Stimulated activated naive CD4-positive, alpha-beta T cell (primary cell): ENCODE measurements at regions not wholly inside any gene's neighbourhood (a gene's known extent, or its start where the extent isn't known, plus 50 kb on each side); places are given as distances from the start of the nearest gene placed in this dataset.

Source experiments
- DNase-seq, 6 experiments: peaks; one replicate each; lab custom pipeline; 2025; lab: John Stamatoyannopoulos, UW

DNA sequence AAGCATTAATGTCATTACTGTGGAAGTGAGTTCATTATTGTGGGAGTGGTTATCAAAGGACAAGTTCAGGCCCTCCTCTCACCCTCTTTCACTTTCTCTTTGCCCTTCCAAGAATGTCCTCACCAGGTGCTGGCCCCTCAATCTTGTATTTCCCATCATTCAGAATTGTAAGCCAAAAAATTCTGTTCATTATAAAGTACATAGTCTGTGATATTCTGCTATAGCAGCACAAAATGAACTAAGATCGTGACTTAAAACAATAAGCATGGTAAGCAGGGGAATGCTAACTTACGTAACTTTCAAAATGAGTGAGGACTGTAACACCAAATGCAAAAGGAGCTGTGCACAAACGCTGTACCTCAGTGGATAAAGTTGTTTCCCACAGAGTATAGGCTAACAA is 515.7 kb upstream of the BTBD3 start:
- no peak for DNase-seq

DNA sequence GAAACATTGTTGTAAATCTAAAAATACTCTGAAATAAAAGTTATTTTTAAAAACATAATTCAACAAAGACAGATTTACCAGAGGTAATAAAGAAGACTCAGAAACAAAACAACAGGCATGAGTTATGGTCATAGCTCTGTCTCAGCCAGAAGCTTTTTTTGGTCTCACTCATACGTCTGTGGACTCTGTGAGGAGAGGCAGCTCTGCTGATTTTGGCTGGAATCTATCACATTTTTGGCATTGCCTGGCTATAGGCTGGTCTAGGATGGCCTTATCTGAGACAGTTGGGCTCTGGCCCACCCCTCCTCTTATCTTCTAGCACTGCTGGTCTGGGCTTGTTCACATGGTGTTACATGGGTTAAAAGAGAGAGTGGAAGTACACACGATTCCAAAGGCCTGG is 514.0 kb upstream of the BTBD3 start:
- DNase-seq = no peak

DNA sequence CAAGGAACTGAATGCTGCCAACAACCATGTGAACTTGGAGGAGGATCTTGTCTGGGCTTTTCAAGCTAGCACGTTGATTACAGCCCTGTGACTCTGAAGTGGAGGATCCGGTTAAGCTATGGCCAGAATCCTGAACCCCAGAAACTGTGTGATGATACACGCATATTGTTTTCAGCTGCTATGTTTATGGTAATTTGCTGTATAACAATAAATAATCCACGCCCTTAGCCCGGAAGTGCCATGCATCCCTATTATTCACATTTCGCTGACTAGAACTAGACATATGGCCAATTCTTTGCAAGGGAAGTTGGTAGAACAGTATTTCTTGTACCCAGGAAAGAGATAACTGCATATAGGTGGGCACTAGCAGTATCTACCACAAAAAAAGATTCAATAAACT is 510.8 kb upstream of the BTBD3 start:
- no peak for DNase-seq

DNA sequence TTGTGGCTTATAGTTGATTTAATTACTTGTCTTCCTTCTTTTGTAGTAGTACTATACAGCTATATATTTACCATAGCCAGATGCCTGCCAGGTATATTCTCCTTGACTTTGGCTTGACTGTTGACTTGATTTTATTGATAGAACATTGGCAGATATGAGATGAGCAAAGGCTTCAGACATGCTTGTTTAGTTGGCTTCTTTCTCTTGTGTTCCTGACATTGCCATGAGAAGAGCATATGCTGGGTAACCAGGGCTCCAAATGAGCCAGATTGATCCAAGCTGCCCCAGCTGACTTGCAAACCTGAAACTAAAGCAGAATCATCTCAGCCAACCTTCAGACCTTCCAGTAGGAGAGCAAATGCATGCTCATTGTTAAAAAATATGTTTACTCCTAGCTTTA is 508.1 kb upstream of the BTBD3 start:
- no peak for DNase-seq

DNA sequence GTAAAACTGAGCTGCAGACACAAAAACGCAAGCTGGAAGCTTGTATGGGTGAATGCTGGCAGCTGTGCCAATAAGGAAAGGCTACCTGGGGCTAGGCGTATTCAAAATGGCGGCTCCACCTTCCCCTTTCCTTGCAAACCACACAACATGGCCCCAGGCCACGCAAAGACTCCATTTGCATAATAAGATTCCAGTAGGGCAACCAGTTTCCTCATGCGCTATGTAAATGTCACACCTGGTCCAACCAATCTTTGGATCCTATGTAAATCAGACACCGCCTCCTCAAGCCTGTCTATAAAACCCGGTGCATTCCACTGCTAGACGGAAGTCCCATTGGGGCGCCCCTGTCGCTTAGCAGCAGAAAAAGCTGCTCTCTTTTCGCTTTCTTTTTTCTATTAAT is 505.9 kb upstream of the BTBD3 start:
- DNase-seq = no peak

DNA sequence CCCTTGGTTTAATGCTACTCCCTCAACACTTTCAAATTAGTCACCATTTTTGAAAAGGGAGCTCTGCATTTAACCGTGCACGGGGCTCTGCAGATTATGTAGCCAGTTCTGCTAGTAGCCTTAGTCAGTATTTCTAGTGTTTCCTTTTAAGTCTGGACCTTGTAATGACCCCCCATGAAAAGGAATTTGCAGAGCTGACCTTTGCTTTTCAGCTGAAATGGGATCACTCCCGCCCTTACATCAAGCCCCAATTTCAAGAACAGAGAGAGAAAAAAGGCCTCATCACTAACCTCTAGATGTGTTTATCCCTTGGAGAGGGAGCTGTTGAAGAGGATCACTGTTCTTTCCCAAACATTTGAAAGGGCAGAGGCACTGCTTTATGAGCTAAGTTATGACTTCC is 490.7 kb upstream of the BTBD3 start:
- DNase-seq = no peak

DNA sequence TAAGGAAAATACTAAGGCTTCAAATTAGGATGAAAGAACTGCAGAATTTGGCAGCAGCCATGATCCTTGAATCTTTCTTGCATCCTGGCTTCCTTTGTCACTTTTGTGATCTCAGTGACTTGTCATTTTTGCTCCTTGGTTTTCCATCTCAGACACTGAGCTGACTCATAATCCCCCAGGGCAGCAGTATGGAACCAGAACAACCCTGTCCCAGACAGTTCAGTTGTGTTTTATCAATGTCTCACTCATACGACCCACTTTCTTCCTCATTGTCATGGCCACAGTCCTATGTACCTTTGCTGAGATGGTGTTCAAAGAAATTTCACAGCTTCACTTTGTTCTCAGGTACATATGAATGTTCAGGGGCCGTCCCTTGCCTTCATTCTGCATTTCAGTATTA is 488.5 kb upstream of the BTBD3 start:
- no peak for DNase-seq

DNA sequence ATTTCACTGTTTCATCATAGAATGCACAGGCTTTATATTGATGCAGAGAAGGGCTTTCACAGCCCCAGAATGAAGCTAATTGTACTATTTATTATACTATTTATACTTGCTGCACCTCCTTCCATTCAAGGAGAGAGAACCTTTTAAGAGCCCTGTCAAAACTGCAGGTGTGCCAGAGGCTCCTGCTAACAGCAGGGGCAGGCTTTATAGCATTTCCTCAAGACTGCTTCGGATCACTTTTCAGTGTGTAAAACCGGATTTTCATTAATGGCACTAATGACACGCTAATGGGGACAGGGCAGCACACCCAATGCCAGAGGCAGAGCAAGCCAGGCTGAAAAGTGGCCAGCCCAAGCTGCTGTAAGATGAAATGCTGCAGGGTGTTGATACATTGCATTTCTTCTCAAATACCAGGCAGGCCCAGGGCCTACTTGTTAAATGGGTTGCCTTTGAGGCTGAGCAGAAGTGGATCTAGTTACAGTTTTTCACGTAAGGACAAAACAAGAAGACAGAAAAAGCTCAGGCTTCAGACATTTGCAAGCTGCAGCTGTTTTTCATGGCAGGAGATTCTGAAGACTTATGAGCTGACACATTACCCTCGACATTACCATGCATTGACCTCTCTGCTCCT is 487.7 kb upstream of the BTBD3 start:
- no peak for DNase-seq

DNA sequence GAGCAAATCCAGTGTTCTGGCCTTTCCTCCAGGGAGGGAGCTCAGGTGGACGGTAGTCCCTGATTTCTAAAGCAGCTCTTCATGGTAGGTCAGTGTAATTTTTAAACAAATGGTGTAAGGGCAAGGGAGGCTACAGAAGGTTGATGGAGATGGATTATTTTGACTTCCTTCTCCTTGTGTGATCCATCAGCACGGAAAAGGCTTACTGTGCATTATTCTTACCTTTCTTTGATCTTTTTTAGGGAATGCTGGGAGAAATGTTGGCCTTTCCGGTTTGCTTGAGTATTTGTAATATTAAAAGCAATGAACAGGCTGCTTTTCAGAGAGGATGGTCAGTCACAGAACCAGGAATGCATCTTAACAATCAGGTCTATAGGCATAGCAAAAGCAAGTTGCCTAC is 487.0 kb upstream of the BTBD3 start:
- DNase-seq = no peak

DNA sequence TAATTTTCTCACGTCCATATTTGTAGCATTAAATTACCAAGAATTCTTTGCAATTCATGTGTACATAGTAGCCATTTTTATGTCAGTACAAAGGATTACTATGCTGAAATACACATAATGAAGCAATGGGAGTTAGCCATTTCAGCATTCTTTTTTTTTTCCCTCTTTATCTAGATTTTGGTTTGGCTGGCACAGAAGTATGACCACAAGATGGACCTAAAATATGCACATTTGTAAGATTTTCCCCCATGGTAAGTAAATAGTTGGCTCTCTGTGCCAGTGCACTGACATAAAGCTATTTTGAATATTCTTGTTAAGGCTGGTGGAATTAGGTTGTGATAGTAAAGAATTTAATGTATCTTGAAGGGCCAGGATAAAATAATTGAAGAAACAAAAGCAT is 486.1 kb upstream of the BTBD3 start:
- no peak for DNase-seq

DNA sequence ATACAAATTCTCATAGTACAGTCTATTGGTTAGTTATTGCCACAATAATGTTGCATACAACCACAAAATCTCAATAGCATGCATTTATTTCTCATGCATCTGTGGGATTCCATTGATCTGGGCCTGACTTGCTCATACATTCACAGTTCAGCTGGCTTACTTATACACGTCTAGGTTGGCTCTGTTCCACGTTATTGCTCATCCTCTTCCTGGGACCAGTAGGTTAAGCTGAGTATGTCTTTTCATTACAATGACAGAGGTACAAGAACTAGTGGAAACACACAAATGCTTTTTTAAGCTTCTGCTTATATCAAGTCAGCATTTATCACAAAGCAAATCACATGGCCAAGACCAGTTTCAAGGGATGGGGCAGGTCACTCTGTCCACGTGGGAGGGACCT is 485.3 kb upstream of the BTBD3 start:
- DNase-seq = no peak

DNA sequence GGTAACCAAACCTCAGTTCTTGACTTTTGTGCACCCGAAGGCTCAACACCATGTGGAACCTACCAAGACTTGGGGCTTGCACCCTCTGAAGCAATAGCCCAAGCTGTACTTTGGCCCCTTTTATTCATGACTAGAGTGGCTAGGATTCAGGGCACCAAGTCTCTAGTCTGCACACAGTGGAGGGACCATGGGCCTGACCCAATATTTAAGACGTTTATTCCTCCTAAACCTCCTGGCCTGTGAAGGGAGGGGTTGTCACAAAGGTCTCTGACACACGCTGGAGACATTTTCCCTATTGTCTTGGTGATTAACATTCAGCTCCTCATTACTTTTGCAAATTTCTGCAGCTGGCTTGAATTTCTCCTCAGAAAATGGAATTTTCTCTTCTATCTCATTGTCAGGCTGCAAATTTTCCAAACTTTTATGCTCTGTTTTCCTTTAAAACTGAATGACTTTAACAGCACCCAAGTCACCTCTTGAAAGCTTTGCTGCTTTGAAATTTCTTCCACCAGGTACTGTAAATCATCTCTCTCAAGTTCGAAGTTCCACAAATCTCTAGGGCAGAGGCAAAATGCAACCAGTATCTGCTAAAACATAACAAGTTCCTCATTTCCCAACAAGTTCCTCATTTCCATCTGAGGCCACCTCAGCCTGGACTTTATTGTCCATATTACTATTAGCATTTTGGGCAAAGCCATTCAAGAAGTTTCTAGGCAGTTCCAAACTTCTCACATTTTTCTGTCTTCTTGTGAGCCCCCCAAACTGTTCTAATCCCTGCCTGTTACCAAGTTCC is 481.4 kb upstream of the BTBD3 start:
- DNase-seq = no peak

DNA sequence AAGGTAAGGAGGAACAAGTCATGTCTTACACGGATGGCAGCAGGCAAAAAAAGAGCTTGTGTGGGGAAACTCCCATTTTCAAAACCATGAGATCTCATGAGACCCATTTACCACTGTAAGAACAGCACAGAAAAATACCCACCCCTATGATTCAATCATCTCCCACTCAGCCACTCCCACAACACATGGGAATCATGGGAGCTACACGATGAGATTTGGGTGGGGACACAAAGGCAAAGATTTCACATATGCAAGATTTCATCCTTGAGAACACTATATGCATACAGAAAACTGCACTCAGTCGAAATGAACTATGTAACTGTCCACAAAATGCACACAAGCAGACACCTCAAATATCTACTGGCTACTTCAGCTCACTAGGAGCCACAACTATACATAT is 480.6 kb upstream of the BTBD3 start:
- no peak for DNase-seq

DNA sequence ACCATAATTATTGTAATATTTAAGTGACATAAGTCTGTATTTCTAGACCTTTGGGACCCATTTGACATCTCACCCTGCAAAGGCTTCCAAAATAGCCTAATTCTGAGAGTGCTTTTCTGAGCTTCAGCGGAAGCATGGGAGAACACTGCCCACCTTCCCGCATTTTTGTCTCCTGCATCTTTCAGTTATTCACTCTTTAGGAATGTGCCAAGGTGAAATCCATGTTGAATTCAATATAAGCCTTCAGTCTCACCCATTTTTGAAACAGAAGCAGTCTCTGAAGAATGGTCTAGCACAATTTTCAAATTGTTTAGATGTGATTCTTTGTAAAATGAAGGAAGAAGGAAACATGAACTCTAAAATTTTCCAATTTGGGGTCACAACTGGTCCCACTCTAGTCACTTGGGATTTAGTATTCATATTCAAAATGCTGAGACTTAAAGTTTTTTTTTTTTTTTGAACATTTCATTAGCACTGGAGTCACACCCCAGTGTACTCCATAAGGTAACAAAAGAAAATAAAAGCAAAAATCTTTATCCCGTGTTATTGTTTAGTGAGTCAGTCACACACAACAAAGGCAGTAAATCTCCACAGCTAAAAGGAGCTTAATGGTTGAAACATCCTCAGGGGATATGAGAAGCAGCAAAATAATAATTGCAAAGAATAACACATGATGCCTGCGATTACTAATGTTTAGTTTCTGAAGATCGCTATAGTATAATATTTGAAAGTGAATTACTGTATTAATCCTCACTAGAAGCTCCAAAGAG is 479.9 kb upstream of the BTBD3 start:
- DNase-seq = no peak

DNA sequence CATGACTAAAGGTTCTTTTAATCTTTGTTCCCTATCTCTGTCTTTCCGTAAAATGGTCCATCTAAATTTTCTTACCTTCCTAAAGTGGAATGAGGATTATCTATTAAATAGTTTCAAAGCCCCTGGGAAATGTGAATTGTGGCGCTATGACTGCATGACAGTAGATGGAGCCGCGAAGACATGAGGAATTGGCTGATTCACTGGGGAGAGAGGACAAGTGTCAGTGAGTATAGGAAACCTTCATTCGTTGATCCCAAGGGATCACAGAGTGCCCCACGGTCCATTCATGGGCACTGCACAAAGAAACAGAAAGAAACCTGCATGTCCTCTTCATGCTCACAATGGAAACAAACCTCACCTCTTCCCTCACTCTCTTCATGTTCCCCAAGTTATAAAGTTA is 479.3 kb upstream of the BTBD3 start:
- DNase-seq = no peak

DNA sequence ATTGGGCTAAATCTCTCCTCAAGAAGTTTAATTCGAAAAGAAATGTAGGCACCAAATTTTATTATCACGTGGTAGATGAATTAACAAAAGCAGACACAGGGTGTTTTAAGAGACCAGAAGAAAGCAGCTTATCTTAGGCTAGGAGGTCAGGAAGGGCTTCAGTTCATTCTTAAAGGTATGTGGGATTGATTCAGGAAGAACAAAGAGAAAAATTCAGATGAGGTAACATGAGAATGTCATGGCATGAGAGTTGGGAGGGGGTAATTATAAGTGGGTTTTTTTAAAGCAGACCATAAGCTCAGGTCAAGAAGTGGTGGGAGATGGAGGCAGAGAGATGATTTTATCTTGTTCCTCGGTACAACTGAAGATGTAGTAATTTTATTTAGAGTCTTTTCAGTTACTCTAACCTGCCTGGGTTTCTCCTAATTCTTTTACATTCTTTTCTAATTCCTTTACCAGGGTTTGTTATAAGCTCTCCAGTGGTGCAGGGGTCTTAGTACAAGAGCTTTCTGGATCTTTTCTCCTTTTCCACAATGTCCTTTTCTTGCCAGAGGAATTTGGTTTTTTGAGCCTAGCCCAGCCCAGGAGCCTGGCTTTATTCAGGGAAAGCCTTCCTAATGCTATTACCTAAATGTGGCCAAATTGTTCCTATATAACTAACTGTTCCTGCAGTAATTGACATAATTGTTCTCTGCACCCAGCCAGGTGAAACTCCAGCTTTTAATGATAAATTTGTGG is 474.1 kb upstream of the BTBD3 start:
- no peak for DNase-seq

DNA sequence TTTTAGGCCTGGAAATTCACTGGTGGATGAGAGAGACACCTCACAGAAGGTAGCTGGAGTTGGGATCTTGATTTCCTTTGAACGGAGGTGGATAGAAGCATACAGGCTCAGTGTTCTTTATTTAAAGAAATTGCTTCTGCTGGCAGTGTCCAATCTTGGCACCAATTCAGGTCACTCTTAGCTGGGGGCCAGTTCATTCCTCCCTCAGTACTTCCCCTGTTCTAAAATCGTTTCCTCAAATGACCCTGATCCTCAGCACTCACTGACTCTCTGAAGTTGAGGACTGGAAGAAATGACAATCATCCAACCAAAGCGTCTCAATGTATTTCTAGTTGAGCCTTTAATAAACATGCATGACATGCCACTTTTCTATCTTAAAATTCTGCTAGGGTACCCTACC is 472.5 kb upstream of the BTBD3 start:
- no peak for DNase-seq

DNA sequence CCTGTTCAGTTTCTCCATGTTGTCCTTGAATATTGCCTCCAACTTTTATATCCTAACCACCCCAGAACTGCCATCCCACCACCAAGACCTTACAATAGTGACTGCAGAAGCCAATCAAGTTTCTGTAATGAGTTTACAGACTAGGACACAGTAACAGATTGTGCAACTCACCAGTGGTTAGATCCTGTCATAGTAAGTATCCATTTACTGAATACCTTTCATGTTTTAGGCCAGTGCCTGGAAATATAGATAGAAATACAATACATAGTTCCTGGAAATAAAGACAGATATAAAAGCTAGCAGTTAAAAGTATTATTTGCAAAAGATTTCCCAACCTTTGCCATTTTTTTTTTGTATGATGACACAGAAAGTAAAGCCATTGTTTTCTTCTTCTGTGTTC is 471.8 kb upstream of the BTBD3 start:
- no peak for DNase-seq

DNA sequence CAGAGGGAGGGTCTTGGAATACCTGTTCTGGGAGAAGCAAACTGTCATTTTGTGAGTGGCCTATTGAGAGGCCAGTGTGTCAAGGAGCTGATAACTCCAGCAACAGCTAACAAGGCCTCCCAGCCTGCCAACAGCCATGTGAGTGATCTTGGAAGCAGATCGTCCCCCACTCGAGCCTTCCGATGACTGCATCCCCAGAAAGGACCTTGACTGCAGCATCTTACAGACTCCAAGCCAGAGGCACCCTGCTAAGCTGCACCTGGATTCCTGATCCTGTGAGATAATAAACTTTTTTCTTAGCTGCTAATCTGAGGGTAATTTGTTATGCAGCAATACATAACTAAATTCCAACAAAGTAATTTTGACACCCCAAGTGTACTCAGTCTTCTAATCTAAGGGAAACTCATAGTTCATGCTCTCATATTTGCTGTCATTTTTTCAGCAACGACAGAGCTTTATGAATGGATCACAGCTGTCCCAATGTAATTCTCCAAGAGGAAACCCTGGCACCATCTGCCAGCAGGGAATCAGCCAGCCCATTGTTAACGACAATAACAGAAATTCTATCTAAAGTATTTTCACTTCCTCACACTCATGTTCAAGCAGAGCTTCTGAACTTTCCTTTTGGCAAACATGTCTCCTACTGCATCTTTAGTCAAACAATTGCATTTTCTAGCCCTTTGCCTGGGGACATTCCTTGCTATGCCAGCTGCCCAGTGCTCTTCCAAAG is 470.2 kb upstream of the BTBD3 start:
- DNase-seq = no peak

DNA sequence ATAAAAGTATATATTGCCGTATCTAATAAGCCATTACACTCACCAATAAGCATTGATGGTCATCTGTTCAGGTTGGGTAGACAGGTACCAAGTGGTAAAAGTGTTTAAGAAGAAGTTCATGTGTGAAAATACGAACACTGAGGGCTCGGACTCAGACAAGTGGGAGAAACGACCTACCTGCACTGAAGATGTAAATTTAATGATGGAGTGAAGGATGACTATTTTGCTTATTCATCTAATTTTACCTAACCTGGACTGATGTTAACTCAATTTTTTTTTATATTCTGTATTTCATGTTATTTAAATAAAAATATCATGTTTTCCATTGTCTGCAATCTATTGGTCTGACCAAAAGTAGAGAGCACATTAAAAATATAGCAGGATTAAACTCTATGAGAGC is 469.1 kb upstream of the BTBD3 start:
- DNase-seq = no peak

DNA sequence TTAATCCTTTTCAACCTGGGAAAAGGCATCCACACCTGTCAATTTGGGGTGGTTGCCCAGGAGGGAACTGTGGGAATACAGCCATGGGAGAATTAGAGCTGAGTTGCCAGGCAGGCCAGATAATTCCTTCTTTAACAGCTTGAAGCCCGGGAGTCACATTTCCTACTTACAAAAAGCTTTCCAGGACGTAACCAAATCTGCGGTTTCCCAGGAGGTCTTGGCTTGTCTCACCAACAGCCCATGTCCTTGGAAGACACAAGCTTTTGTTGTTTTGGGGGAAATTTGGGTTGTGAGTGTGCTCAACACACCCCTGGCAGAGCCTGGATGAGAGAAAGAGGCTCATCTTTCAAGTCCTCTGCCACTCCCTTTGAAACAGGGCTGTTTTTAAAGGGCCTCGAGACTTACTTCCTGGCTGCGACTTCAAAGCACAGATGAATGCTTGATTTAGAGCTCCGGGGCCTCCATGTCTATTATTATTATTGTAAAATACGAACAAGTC is 465.9 kb upstream of the BTBD3 start:
- DNase-seq = no peak

DNA sequence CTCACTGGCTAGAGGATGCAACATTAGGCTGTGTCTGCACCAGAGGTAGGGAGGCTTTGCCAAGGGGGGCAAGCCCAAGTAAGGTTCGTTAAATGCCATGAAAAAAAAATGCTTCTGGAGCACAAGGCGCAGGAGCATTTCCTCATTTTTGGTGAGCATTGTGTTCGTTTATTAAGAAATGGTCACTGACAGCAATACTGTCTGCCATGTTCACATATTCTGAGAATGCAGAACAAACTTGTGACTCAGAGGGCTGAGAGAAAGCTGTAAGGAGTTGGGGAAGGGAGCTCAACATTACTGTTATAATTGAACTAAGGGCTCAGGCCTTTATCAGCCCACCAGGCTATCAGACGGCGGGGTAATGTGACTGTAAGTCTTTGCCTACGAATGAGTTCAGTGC is 465.4 kb upstream of the BTBD3 start:
- no peak for DNase-seq
